HEK293T (cell line): ENCODE measurements at regions not wholly inside any gene's neighbourhood (a gene's known extent, or its start where the extent isn't known, plus 50 kb on each side); places are given as distances from the start of the nearest gene placed in this dataset.

ENCODE experiments used
- CTCF ChIA-PET: fragments of 350-600 bp; formaldehyde crosslinking; extraction: SDS; loops from one replicate; lab custom pipeline; 2021; ENCODE audit warnings: antibody characterized with exemption, inconsistent platforms; lab: Yijun Ruan, JAX
- POLR2A ChIA-PET: fragments of 350-600 bp; formaldehyde crosslinking; extraction: SDS; loops from one replicate; lab custom pipeline; 2020; ENCODE audit warnings: antibody characterized with exemption, inconsistent platforms; lab: Yijun Ruan, JAX
- DNase-seq: peaks from one replicate; pipeline ENCODE4 v3.0.0; 2012; ENCODE audit warnings: mixed read lengths; ENCODE audit errors: extremely low spot score
- ARNT ChIP-seq: fragments of 450-650 bp; IDR thresholded peaks from 2 replicates; pipeline ENCODE4 v1.6.1; 2017; ENCODE audit warnings: mild to moderate bottlenecking
- BHLHE40 ChIP-seq: fragments of 450-650 bp; IDR thresholded peaks from 2 replicates; pipeline ENCODE4 v1.6.1; 2016; ENCODE audit warnings: mild to moderate bottlenecking, moderate library complexity, borderline replicate concordance
- CTBP1 ChIP-seq: fragments of 450-650 bp; IDR thresholded peaks from 2 replicates; pipeline ENCODE4 v1.6.1; 2016; ENCODE audit warnings: borderline replicate concordance
- ELF4 ChIP-seq: fragments of 450-650 bp; IDR thresholded peaks from 2 replicates; pipeline ENCODE4 v1.6.1; 2017; ENCODE audit warnings: antibody characterized with exemption
- FOXA1 ChIP-seq: fragments of 450-650 bp; IDR thresholded peaks from 2 replicates; pipeline ENCODE4 v1.6.1; 2016; ENCODE audit warnings: mild to moderate bottlenecking
- FOXK2 ChIP-seq: fragments of 450-650 bp; IDR thresholded peaks from 2 replicates; pipeline ENCODE4 v1.6.1; 2016; ENCODE audit warnings: mild to moderate bottlenecking
- FOXM1 ChIP-seq: fragments of 450-650 bp; IDR thresholded peaks from 2 replicates; pipeline ENCODE4 v1.6.1; 2017; ENCODE audit warnings: mild to moderate bottlenecking, borderline replicate concordance
- HDGF ChIP-seq: fragments of 450-650 bp; IDR thresholded peaks from 2 replicates; pipeline ENCODE4 v1.6.1; 2017; ENCODE audit warnings: antibody characterized with exemption, borderline replicate concordance
- L3MBTL2 ChIP-seq: fragments of 450-650 bp; conservative IDR thresholded peaks from 2 replicates; pipeline ENCODE4 v1.6.1; 2016; ENCODE audit warnings: mild to moderate bottlenecking
- LEF1 ChIP-seq: fragments of 450-650 bp; IDR thresholded peaks from 2 replicates; pipeline ENCODE4 v1.6.1; 2017; ENCODE audit warnings: mild to moderate bottlenecking, borderline replicate concordance
- NFRKB ChIP-seq: fragments of 450-650 bp; IDR thresholded peaks from 2 replicates; pipeline ENCODE4 v1.6.1; 2016; ENCODE audit warnings: mild to moderate bottlenecking, moderate library complexity
- PKNOX1 ChIP-seq: fragments of 450-650 bp; IDR thresholded peaks from 2 replicates; pipeline ENCODE4 v1.6.1; 2016
- SP1 ChIP-seq: fragments of 450-650 bp; IDR thresholded peaks from 2 replicates; pipeline ENCODE4 v1.6.1; 2017
- SUZ12 ChIP-seq: fragments of 450-650 bp; IDR thresholded peaks from 2 replicates; pipeline ENCODE4 v1.6.1; 2016; ENCODE audit warnings: mild to moderate bottlenecking
- TARDBP ChIP-seq: fragments of 450-650 bp; IDR thresholded peaks from 2 replicates; pipeline ENCODE4 v1.6.1; 2016
- ZNF384 ChIP-seq: fragments of 450-650 bp; IDR thresholded peaks from 2 replicates; pipeline ENCODE4 v1.6.1; 2016

- no peak for DNase-seq
- POLR2A ChIA-PET: no interaction called here
- TF ChIP-seq SUZ12 (no peak), FOXA1 (no peak), LEF1 (no peak), ARNT (no peak), PKNOX1 (no peak), HDGF (no peak), TARDBP (no peak), FOXK2 (no peak), BHLHE40 (no peak), L3MBTL2 (no peak), FOXM1 (no peak), NFRKB (no peak)
- CTCF ChIA-PET: no interaction called here
These were observed 185.5 kb downstream of the SCP2D1 start for GRCh38 chr20:18999086-18999485.

DNA sequence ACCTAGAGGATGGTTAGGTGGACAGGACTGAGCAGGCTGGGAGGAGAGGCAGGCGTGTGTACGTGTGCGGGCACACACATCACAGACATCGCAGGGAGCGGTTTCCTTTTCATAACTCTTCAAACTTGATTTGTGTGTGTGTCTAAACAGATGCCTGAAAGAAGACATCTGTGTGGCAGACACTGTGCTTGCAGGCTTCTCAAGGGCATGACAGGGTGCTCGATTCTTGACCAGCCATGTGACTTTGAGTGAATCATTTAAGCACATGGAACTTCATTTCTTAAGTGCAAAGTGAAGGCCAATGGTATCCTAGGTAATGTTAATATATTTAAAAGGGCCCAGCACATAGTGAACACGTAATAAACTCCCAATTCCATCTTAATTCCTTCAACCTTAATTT lies 186.5 kb downstream of the SCP2D1 start:
- TF ChIP-seq SP1 (no peak), FOXM1 (no peak), TARDBP (no peak), LEF1 (no peak), ELF4 (no peak), FOXK2 (no peak), NFRKB (no peak), L3MBTL2 (no peak), ZNF384 (no peak), SUZ12 (no peak)
- ChIA-PET CTCF (no interaction called here), POLR2A (no interaction called here)
- DNase-seq: no peak

DNA sequence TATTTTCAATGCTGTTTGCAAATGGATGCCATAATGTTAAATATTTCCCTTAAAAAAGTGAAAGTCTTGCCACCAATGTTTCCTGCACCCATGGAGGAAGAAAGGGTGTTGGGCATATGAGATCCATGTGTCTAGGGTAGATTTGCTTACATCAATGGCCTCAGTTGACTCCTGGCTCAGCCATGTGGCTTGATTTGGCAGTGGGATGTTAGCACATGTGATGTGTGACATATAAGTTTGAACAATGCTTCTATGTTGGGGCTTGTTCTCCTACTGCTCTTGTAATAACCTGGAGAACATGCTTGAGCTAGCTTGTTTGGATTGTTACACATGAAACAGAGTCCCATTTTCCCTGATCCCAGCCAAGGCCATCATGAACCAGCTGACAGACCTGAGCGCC lies 187.6 kb downstream of the SCP2D1 start:
- TF ChIP-seq FOXA1 (no peak), L3MBTL2 (no peak), FOXK2 (no peak), ARNT (no peak), NFRKB (no peak), TARDBP (no peak), FOXM1 (no peak), PKNOX1 (no peak), HDGF (no peak), LEF1 (no peak), ELF4 (no peak), SP1 (no peak), BHLHE40 (no peak), SUZ12 (no peak), ZNF384 (no peak), CTBP1 (no peak)
- ChIA-PET POLR2A (no interaction called here), CTCF (no interaction called here)
- no peak for DNase-seq

DNA sequence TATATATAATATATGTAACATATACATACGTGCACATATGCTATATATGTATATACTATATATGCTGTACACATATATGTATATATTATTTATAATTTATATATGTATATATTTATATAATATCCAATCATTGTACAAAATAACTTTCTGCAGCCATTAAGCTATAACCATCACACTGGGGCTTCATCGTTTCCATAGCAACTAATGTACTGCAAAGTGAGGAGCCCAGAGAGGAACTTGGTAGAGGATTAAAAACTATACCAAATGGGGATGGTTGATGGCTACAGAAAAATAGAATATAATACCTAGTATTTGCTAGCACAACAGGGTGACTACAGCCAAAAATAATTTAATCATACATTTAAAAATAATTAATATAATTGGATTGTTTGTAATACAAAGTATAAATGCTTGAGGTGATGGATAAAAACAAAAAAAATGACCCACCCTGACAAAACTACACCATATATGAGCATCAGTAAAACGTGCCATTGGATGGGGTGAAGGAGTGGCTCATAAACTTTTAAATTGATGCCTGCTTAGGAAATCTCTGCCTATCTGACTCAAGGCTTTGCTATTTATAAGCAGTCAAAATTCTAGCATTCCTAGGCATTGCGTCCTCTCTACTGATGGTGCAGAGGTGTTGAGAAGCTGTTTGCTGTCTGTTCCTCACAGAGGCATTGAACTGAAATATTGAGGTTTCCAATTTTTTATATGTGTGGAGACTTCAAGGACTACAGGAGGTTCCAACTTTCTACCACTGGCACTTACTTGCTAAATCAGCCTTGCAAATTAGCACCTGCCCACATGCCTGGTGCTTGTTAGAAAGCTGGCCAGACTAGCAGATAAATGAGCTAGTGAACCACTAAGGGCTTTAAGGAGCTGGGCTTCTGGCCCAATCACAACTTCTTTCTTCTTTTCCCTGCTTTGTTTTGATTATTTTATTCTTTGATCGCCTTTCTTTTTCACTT lies 190.1 kb downstream of the SCP2D1 start:
- ChIA-PET POLR2A (no interaction called here), CTCF (no interaction called here)
- TF ChIP-seq SP1 (no peak), L3MBTL2 (no peak), NFRKB (no peak), FOXK2 (no peak), BHLHE40 (no peak), ZNF384 (no peak), FOXA1 (no peak), TARDBP (no peak), LEF1 (no peak), ARNT (no peak), ELF4 (no peak), FOXM1 (no peak), SUZ12 (no peak)
- no peak for DNase-seq

DNA sequence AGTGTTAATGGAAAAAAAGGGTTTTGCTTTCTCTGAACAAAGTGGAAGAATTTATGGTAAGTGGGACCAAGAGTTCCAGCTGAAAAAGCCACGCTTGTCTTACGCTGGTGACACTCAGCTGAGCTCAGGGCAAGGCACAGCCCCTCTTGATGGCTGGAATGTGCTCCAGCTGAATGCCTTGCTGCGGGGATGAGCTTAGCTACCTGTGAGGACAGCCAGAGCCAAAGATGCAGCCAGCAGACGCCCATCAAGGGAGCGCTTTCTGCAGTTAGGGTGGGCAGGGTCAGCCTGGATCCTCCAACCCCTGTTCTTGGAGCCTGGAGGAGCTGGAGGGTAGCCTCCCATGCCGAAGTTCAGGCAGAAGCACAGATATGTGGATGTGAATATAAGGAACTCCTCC lies 191.4 kb downstream of the SCP2D1 start:
- ChIA-PET POLR2A (no interaction called here), CTCF (no interaction called here)

GRCh38 chr20:19008497-19008896 lies 194.9 kb downstream of the SCP2D1 start:
- ChIA-PET CTCF (no interaction called here), POLR2A (no interaction called here)
- DNase-seq: no peak
- TF ChIP-seq ELF4 (no peak), ZNF384 (no peak), SUZ12 (no peak), PKNOX1 (no peak)

More for the DNA sequence above, 191.4 kb downstream of the SCP2D1 start:
- DNase-seq: no peak
- TF ChIP-seq ZNF384 (no peak), TARDBP (no peak), LEF1 (no peak), CTBP1 (no peak), ELF4 (no peak), BHLHE40 (no peak), FOXM1 (no peak)
